GM19239 (cell line): ENCODE measurements at regions not wholly inside any gene's neighbourhood (a gene's known extent, or its start where the extent isn't known, plus 50 kb on each side); places are given as distances from the start of the nearest gene placed in this dataset.
A peak's percentile ranks its signal among the peaks of the same experiment; 100 is the strongest.
"Not testable (repeated sequence)": the region's sequence is repeated elsewhere in the genome, so short reads cannot be mapped to it uniquely, and the experiment has no call there.

Experiments used
- DNase-seq: peaks from one replicate; pipeline ENCODE4 v3.0.0; 2011; ENCODE audit warnings: low spot score; ENCODE audit not compliant: insufficient read length
- FAIRE-seq: peaks from 2 replicates; lab custom pipeline; 2011; peaks lifted over from hg19 to GRCh38; lab: Jason Lieb, UNC

DNA sequence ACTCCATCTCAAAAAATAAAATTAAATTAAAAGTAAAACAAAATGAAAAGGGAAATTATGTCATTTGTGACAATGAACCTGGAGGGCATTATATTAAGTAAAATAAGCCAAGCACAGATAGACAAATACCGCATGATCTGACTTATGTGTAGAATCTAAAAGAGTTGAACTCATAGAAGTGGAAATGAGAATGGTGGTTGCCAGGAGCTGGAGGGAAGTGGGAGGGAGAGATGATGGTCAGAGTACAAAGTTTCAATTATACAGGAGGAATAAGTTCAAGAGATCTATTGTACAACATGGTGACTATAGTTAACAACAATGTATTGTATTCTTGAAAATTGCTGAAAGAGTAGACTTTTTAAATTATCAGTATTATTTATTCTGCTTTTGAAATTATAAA is 183.4 kb downstream of the ID4 start:
- DNase-seq, result no peak
- FAIRE-seq, result no peak

GRCh38 chr6:20021795-20022194 is 184.6 kb downstream of the ID4 start:
- FAIRE-seq (no peak), DNase-seq (no peak)

DNA sequence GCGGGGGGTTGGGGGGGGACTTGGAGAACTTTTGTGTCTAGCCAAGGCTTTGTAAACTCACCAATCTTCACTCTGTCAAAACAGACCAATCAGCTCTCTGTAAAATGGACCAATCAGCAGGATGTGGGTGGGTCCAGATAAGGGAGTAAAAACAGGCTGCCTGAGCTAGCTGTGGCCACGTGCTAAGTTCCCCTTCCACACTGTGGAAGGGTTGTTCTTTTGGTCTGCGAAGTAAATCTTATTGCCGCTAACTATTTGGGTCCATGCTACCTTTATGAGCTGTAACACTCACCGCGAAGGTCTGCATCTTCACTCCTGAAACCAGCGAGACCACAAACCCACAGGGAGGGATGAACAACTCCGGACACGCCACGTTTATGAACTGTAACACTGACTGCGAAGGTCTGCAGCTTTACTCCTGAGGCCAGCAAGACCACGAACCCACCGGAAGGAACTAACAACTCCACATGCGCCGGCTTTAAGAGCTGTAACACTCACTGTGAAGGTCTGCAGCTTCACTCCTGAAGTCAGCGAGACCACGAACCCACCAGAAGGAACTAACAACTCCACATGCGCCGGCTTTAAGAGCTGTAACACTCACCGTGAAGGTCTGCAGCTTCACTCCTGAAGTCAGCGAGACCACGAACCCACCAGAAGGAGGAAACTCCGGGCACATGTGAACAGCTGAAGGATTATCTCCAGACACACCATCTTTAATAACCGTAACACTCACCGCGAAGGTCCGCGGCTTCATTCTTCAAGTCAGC is 186.6 kb downstream of the ID4 start:
- peak; percentile 42 for FAIRE-seq
- DNase-seq, result not testable (repeated sequence)

GRCh38 chr6:20024316-20024673 is 187.1 kb downstream of the ID4 start:
- no peak for DNase-seq
- FAIRE-seq, result no peak

DNA sequence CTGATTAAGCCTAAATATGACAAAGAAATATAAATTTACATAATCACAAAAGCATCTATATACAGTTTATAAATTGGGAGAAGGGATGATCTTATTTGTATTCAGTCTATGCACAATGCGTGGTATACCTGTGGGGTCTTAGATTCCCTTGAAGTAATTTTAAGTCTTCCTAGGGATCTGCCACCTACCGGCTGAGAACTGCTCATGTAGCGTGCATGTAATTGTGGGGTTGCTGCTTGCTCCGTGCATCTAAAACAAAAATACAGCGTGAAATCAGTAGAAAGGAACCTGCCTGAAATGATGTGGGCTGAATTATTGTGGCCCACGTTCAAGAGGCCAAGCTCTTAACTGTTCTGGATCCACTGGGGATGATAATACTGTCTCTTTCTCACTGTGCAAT is 187.3 kb downstream of the MBOAT1 start:
- FAIRE-seq (no peak), DNase-seq (no peak)

DNA sequence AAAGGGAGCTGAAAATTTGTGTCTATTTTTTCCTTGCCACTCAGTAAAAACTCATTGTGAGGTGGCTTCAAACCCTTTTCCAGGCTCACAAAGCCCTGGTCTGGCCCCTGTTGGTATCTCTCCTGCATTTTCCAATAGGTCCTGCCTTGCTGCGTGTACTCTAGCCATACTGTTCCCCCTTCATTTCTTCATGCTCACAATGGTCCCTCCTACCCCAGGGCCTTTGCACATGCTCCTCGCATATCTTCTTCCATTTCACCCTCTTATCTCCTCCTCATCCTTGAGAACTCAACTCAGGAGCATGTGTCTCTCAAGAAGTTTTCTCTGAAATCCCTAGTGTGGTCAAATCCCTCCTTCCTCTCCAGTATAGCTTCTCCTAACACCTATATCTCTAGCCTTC is 186.6 kb downstream of the MBOAT1 start:
- no peak for FAIRE-seq
- no peak for DNase-seq

DNA sequence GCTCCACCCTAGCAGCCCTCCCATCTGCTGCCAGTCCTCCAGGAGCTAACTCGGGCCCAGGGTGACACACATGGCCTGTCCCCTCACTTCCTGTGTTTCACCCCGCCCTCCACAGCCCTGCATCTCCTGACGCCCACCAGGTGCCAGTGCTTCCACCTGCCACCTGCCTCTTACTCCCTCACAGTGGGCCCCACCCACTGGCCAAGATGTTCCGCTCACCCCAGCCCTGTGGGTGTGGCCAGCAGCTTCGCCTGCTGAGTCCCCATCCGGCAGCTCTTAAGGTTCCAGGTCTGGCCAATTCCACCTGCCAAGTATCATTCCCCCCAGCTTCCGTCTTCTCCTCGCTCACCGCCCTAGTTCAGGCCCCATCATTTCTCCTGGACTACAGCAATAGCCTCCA is 184.1 kb downstream of the MBOAT1 start:
- no peak for FAIRE-seq
- no peak for DNase-seq

DNA sequence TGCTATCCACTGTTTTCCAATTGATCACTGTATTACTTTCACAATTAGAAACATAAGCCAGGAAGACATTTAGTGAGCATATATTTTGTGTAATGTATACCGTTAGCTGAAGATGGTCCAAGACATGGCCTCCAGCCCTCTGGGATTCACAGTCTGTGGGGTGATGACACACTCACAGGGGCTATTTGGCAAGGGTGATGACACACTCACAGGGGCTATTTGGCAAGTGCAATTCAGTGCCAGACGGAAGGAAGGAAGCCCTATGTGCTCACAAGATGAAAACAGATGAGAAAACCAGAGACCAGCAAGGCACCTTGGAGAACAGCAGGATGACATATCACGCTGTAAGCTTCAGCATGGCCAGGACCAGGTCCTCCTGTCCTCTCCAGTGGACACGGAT is 183.7 kb downstream of the MBOAT1 start:
- DNase-seq (no peak), FAIRE-seq (no peak)

GRCh38 chr6:20029979-20030378 is 182.3 kb downstream of the MBOAT1 start:
- no peak for FAIRE-seq

DNA sequence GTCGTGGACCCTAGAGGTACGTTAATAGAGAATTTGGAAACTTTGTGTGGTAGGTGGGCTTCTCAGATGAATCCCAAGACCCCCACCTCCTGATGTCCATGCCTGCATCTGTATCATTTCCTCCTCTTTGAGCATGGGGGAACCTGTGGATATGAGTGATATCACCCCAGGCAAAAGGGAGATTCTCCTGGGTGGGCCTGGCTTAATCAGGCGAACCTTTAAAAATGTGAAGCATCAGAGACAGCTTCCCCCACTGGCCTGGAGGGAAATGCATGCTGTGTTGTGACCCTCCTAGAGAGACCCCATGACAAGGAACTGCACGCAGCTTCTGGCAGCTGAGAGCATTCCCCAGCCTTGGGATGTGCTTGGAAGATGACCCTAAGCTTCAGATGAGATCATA is 180.9 kb downstream of the MBOAT1 start:
- DNase-seq (no peak), FAIRE-seq (no peak)

More at GRCh38 chr6:20029979-20030378, 182.3 kb downstream of the MBOAT1 start:
- no peak for DNase-seq

DNA sequence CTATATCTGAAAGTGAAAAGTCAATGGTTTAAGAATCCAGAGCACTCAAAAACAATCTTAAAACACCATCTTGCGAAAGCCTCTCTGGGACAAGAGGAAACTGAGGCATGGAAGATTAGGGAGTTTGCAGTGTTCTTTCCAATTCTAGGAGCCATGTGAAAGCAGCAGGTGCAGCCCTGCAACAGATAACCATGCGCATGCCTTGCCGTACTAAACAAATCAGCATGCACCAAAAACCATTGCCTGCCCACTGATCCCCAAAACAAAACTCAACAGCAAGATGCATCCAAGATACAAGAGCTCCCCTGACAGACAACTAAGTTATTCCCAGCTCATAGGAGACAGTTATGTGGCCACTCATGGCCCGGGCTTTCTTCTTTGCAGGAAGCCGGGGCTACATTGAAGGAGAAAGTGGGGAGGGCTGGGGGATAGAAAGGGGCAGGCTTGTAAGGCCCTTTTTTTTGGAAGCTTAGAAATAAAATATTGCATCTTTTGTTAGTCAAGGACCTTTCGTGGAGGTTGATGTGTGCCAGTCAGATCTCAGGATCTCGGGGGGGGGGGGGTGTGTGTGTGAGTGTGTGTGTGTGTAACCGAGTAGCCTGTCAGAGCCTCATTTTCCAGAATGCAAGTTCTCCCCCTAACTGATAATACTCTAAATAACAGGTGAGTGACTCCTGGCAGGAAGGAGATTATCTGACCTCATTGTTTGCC is 178.4 kb downstream of the MBOAT1 start:
- DNase-seq (no peak), FAIRE-seq (no peak)

GRCh38 chr6:20034408-20034769 is 177.9 kb downstream of the MBOAT1 start:
- FAIRE-seq (no peak), DNase-seq (no peak)

GRCh38 chr6:20036141-20036677 is 176.1 kb downstream of the MBOAT1 start:
- DNase-seq (no peak), FAIRE-seq (no peak)

GRCh38 chr6:20038410-20039204 is 173.7 kb downstream of the MBOAT1 start:
- DNase-seq (no peak), FAIRE-seq (no peak)

GRCh38 chr6:20044883-20045282 is 167.4 kb downstream of the MBOAT1 start:
- no peak for FAIRE-seq

More at GRCh38 chr6:20044883-20045282, 167.4 kb downstream of the MBOAT1 start:
- DNase-seq, result no peak
